Peyer's patch (tissue), 4 donors: ENCODE measurements at regions not wholly inside any gene's neighbourhood (a gene's known extent, or its start where the extent isn't known, plus 50 kb on each side); places are given as distances from the start of the nearest gene placed in this dataset.

Experiments used
- POLR2A ChIP-seq, 2 donors: fragments of 450-650 bp; IDR thresholded peaks; one replicate each; pipeline ENCODE4 v1.5.1; 2017; ENCODE audit warnings: antibody characterized with exemption in 2 of 2, mild to moderate bottlenecking in 2 of 2, moderate library complexity in 2 of 2
- TF ChIP-seq, protein P1 (sequence below), 6 experiments: fragments of 450-650 bp in 4 of 6; fragments of 200-600 bp in 2 of 6; sonication (generic) in 1 of 6; IDR thresholded peaks; one replicate each; pipeline ENCODE4 v1.5.1; 2017 to 2019; ENCODE audit warnings: antibody characterized with exemption in 6 of 6, mild to moderate bottlenecking in 3 of 6, moderate library complexity in 1 of 6

GRCh38 chr6:22112461-22112860 lies 184.4 kb downstream of the PRL start:
- TF ChIP-seq, protein P1, sequence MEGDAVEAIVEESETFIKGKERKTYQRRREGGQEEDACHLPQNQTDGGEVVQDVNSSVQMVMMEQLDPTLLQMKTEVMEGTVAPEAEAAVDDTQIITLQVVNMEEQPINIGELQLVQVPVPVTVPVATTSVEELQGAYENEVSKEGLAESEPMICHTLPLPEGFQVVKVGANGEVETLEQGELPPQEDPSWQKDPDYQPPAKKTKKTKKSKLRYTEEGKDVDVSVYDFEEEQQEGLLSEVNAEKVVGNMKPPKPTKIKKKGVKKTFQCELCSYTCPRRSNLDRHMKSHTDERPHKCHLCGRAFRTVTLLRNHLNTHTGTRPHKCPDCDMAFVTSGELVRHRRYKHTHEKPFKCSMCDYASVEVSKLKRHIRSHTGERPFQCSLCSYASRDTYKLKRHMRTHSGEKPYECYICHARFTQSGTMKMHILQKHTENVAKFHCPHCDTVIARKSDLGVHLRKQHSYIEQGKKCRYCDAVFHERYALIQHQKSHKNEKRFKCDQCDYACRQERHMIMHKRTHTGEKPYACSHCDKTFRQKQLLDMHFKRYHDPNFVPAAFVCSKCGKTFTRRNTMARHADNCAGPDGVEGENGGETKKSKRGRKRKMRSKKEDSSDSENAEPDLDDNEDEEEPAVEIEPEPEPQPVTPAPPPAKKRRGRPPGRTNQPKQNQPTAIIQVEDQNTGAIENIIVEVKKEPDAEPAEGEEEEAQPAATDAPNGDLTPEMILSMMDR (IDR thresholded peaks at IDR 0.05) = no peak
- no peak for TF ChIP-seq POLR2A (IDR thresholded peaks at IDR 0.05)
